Naive B cell (primary cell): ENCODE measurements at regions not wholly inside any gene's neighbourhood (a gene's known extent, or its start where the extent isn't known, plus 50 kb on each side); places are given as distances from the start of the nearest gene placed in this dataset.

Experiments used
- ATAC-seq, 2 donors: fragments of 150-1000 bp; cut with Tn5 transposase; 2 replicates each; pipeline ENCODE4 v1.10.0; 2021; ENCODE audit warnings: low read depth in 2 of 2, mild to moderate bottlenecking in 2 of 2, moderate library complexity in 2 of 2
- DNase-seq: peaks from one replicate; pipeline ENCODE4 v3.0.0; 2022
- H3K27ac Mint-ChIP-seq, 6 donors: one replicate each; pipeline ENCODE4 v1.8.0; 2020 to 2022; ENCODE audit warnings: mild to moderate bottlenecking in 6 of 6, mixed read lengths in 6 of 6, moderate library complexity in 5 of 6, inconsistent platforms in 2 of 6
- H3K27me3 Mint-ChIP-seq, 3 donors: one replicate each; pipeline ENCODE4 v1.8.0; 2021 to 2022; ENCODE audit warnings: mixed read lengths in 3 of 3, mild to moderate bottlenecking in 1 of 3
- H3K36me3 Mint-ChIP-seq, 2 donors: one replicate each; pipeline ENCODE4 v1.8.0; 2020 to 2022; ENCODE audit warnings: mixed read lengths in 2 of 2, inconsistent platforms in 1 of 2, mild to moderate bottlenecking in 1 of 2
- H3K4me1 Mint-ChIP-seq, 3 donors: one replicate each; pipeline ENCODE4 v1.8.0; 2020 to 2022; ENCODE audit warnings: mixed read lengths in 3 of 3, inconsistent platforms in 1 of 3, mild to moderate bottlenecking in 1 of 3, moderate library complexity in 1 of 3
- H3K4me3 Mint-ChIP-seq, 8 donors: one replicate each; pipeline ENCODE4 v1.8.0; 2020 to 2022; ENCODE audit warnings: mild to moderate bottlenecking in 8 of 8, mixed read lengths in 8 of 8, moderate library complexity in 8 of 8, inconsistent platforms in 2 of 8
- H3K9me3 Mint-ChIP-seq, 7 donors: one replicate each; pipeline ENCODE4 v1.8.0; 2020 to 2022; ENCODE audit warnings: mixed read lengths in 7 of 7, mild to moderate bottlenecking in 5 of 7, inconsistent platforms in 2 of 7, moderate library complexity in 1 of 7

DNA sequence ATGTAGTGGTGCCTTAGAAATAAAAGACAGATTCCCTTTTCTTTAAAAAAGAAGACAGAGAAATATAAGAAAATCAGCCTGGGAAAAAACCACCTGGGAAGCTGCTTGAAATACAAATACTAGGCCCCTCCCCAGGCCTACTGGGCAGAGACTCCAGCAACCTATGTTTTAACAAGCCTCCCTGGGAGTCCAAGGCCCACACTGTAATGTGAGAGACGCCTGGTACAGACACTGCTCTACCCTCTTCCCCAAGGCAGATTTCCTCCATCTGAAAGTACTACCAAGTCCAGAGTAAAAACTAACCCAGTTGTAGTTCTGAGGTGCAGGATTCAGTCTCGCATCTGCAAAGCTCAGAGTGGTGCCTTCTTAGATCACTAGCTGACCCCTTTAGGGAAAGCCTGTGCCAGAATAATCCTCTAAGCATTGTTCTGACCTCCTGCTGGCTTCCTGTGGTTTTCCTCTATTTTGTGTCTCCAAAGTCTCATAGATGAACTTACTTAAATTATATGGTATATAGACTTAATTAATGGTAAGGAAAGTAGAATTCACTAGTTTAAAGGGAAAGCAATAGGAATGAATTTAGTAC lies 270.2 kb upstream of the SLC35B3 start:
- ATAC-seq, result no peak
- Mint-ChIP-seq H3K27ac (no peak overlapping the region), H3K27me3 (no peaks in the 10 kb centered on the region), H3K4me1 (no peaks in the 10 kb centered on the region), H3K9me3 (peaks cover 0 to 6% (median 0%) of the 10 kb centered on the region in 7 donors), H3K4me3 (no peak overlapping the region), H3K36me3 (no peaks in the 10 kb centered on the region)
- no peak for DNase-seq

DNA sequence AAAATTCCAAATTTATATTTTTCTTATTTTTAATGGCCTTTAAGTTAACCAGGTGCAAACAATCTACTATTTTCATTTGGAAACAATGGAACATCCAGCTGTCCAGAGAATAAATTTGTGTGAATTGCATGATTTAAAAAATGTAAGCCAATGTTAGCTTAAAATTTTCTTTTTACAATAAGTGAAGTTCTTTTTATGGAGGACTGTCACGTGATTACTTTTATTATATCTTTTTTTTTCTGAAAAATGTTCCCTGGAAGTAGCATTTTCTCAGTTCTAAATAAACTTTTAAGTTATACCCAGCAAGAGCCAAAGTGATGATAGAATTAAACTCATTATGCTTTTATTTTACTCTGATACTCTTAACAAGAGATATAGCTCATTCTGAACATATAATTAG lies 267.7 kb upstream of the SLC35B3 start:
- Mint-ChIP-seq H3K27me3 (no peaks in the 10 kb centered on the region), H3K9me3 (peaks cover 0 to 6% (median 0%) of the 10 kb centered on the region in 7 donors), H3K4me3 (no peak overlapping the region), H3K4me1 (no peaks in the 10 kb centered on the region), H3K27ac (no peak overlapping the region), H3K36me3 (no peaks in the 10 kb centered on the region)
- ATAC-seq, result no peak
- no peak for DNase-seq

DNA sequence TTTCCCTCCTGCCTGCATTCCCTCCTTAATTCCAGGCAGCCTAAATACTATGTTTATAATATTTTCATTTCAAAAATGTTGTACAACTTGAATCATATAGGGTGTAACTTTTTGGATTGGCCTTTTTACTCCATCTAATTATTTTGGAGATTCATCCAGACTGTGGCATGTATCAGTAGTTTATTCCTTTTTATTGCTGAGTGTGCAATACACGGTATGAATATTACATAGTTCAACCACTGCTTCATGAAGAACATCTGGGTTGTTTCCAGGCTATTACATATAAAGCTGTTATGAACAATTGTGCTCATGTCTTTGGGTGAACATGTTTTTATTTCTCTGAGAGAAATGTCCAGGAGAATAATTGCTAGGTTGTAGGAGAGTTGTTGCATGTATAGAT lies 253.5 kb upstream of the SLC35B3 start:
- no peak for ATAC-seq
- Mint-ChIP-seq H3K4me3 (no peak overlapping the region), H3K4me1 (peaks cover 9 to 19% (median 10%) of the 10 kb centered on the region in 3 donors)

DNA sequence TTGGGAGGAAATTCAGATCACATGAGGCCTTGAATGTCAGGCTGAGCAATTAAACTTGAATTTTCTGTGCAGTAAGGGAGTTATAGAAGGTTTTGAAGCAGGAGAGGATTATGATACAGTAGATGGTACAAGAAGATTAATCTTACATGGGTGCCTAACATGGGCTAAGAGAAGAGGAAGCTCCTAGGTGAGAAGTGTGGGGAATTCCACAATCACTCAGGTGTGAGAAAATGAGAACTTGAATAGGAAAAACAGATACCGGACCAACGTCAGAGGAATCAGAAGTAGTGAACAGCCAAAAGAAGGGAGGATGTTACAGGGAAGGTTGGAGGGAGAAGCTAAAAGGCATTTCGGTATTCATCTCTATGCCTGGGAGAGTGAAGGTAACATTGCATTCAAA lies 250.7 kb upstream of the SLC35B3 start:
- peak; percentile 5 for DNase-seq
- peaks cover 9 to 26% (median 15%) of the 10 kb centered on the region in 3 donors for H3K4me1 Mint-ChIP-seq
- peak overlapping the region in 3 of 8 donors; percentile 17 to 79 (median 53) for H3K4me3 Mint-ChIP-seq
- peaks cover 0 to 6% (median 2%) of the 10 kb centered on the region in 7 donors for H3K9me3 Mint-ChIP-seq
- peak; percentile 41 to 80 for ATAC-seq
- H3K36me3 Mint-ChIP-seq, result no peaks in the 10 kb centered on the region
- H3K27ac Mint-ChIP-seq, result peak overlapping the region in 3 of 6 donors; percentile 42 to 84 (median 47)
- peaks cover 0 to 5% (median 0%) of the 10 kb centered on the region in 3 donors for H3K27me3 Mint-ChIP-seq

More for the DNA sequence above, 253.5 kb upstream of the SLC35B3 start:
- peaks cover 5 to 31% (median 17%) of the 10 kb centered on the region in 7 donors for H3K9me3 Mint-ChIP-seq
- H3K27ac Mint-ChIP-seq, result peak overlapping the region in 2 of 6 donors; percentile 30 to 63
- peaks cover 0 to 9% (median 8%) of the 10 kb centered on the region in 3 donors for H3K27me3 Mint-ChIP-seq
- DNase-seq, result no peak
- peaks cover 5 to 17% of the 10 kb centered on the region in 2 donors for H3K36me3 Mint-ChIP-seq

DNA sequence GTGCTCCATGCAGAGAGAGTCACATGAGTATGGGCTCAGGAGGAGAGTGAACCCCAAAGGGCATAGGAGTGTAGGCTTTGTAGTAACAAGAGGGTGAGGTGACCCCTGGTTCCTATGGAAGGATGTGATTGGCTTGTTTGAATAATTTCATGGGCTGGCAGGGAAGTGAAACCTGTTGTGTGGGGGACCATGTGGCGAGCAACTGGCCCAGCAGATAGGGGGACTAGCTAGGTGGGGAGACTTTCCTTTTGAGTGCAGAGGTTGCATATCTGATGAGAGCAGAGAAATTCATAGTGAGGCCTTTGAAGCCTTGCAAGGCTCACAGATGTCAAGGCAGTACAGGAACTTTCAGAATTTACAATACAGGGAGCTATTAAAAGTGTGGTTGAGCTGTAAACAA lies 247.9 kb upstream of the SLC35B3 start:
- ATAC-seq (no peak), DNase-seq (no peak)
- Mint-ChIP-seq H3K27me3 (no peaks in the 10 kb centered on the region), H3K27ac (peak overlapping the region in 2 of 6 donors; percentile 3 to 5), H3K4me1 (peaks cover 9 to 26% (median 15%) of the 10 kb centered on the region in 3 donors), H3K36me3 (no peaks in the 10 kb centered on the region), H3K9me3 (peaks cover 0 to 9% (median 0%) of the 10 kb centered on the region in 7 donors), H3K4me3 (no peak overlapping the region)

DNA sequence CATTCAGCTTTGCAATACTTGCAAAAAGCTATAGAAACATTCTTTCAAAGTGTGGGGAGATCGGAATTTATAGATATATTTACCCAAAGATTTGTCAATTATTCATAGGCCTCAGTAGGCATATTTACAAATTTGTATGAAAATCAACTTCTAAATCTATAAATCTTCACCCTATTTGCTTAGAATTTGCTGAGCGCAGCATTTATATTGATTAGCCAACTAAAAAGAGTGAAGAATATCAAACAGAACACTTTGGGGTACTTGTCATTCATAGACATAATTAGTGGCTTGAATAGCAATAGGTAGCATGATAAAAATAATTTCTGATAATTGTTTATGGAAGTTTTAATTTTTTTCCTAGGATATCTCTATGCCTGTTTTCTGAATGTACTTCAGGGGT lies 244.5 kb upstream of the SLC35B3 start:
- ATAC-seq (no peak), DNase-seq (no peak)
- no peaks in the 10 kb centered on the region for H3K36me3 Mint-ChIP-seq
- H3K27me3 Mint-ChIP-seq, result peaks cover 0 to 5% (median 0%) of the 10 kb centered on the region in 3 donors
- no peak overlapping the region for H3K27ac Mint-ChIP-seq
- H3K4me1 Mint-ChIP-seq, result peaks cover 0 to 20% (median 6%) of the 10 kb centered on the region in 3 donors
- peaks cover 0 to 9% (median 0%) of the 10 kb centered on the region in 7 donors for H3K9me3 Mint-ChIP-seq
- peak overlapping the region in 1 of 8 donors; percentile 20 for H3K4me3 Mint-ChIP-seq

DNA sequence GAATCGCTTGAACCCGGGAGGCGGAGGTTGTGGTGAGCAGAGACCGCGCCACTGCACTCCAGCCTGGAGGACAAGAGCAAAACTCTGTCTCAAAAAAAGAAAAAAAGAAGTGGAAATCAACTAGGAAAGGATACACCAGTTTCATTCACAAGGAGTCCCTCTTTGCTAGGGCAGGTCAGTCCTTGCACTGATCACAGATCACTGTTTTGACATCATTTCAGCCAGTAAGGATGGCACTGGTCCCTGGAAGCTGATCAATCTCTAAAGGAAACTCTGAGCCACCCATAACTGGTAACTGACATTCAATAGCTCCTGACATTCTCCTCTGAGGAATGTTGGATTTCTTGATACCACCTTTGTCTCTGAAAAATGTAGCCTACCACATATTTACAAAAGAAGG lies 243.1 kb upstream of the SLC35B3 start:
- Mint-ChIP-seq H3K27ac (no peak overlapping the region), H3K4me3 (no peak overlapping the region), H3K27me3 (peaks cover 0 to 5% (median 0%) of the 10 kb centered on the region in 3 donors), H3K36me3 (no peaks in the 10 kb centered on the region), H3K4me1 (peaks cover 8 to 28% (median 14%) of the 10 kb centered on the region in 3 donors), H3K9me3 (peaks cover 0 to 9% (median 0%) of the 10 kb centered on the region in 7 donors)
- DNase-seq (no peak), ATAC-seq (no peak)

DNA sequence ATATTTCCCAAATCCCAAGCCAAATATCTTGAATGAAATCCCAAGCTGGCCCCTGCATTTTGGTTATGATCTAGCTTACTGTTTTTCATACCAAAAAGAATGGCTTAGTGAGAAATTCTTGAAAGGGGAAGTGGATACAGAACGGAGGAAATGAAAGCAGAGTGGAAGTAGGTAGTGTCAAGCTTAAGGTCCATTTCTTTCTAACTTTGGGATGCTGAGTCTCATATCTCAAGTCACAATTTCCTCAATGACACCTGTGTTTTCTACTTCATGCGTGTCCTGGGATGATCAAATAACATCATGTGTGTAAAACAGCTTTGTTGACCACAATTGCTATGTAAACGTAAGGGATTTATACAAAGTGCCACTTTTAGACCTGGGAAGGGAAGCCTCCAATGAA lies 238.8 kb upstream of the SLC35B3 start:
- no peak overlapping the region for H3K4me3 Mint-ChIP-seq
- peak; percentile 26 for DNase-seq
- H3K4me1 Mint-ChIP-seq, result peaks cover 8 to 26% (median 9%) of the 10 kb centered on the region in 3 donors
- peaks cover 0 to 1% (median 0%) of the 10 kb centered on the region in 7 donors for H3K9me3 Mint-ChIP-seq
- peak overlapping the region in 2 of 6 donors; percentile 54 to 75 for H3K27ac Mint-ChIP-seq
- H3K27me3 Mint-ChIP-seq, result peaks cover 0 to 5% (median 0%) of the 10 kb centered on the region in 3 donors
- ATAC-seq, result peak; percentile 67 to 86
- no peaks in the 10 kb centered on the region for H3K36me3 Mint-ChIP-seq

DNA sequence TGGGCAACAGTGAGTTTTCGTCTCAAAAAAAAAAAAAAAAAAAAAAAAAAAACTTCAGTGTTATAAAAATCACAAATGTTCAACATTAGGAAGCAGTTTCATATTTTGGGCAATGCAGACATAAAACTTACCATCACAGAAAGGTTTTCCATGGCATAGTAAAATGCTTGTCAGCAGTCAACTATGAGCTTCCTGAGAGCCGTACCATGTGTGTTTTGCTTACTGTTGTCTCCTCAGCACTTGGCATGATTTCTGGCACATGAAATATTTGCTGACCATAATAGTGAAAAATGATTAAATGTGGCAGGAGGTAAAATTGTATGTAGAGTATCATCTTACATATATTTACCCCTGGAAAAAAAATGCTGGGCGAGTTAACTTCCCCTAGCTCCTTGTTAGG lies 237.5 kb upstream of the SLC35B3 start:
- H3K27ac Mint-ChIP-seq, result peak overlapping the region in 1 of 6 donors; percentile 67
- ATAC-seq (no peak), DNase-seq (no peak)
- H3K4me3 Mint-ChIP-seq, result no peak overlapping the region
- H3K36me3 Mint-ChIP-seq, result no peaks in the 10 kb centered on the region
- H3K9me3 Mint-ChIP-seq, result peaks cover 0 to 3% (median 0%) of the 10 kb centered on the region in 7 donors
- peaks cover 8 to 26% (median 9%) of the 10 kb centered on the region in 3 donors for H3K4me1 Mint-ChIP-seq
- H3K27me3 Mint-ChIP-seq, result peaks cover 0 to 3% (median 0%) of the 10 kb centered on the region in 3 donors

DNA sequence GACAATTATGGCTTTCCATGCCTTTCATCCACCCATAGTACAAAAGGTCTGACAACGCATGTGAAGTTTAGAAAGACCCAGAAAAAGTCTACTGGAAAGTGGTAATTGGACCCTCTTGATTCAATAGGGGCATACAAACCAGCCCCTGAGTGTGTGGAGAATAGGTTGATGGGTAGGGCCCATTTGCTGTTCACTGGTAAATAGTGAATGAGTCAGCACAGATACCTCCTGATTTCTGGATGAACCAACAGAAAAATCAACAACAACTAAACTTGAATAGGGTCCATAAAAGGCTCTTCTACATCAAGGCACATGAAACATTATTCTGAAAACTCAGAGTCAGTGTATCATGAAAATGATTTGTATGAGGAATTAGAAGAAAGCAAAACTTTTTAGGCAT lies 235.4 kb upstream of the SLC35B3 start:
- Mint-ChIP-seq H3K4me1 (peaks cover 8 to 26% (median 9%) of the 10 kb centered on the region in 3 donors), H3K9me3 (peaks cover 0 to 4% (median 0%) of the 10 kb centered on the region in 7 donors), H3K27me3 (no peaks in the 10 kb centered on the region), H3K36me3 (no peaks in the 10 kb centered on the region), H3K4me3 (no peak overlapping the region), H3K27ac (no peak overlapping the region)
- no peak for ATAC-seq
- no peak for DNase-seq

DNA sequence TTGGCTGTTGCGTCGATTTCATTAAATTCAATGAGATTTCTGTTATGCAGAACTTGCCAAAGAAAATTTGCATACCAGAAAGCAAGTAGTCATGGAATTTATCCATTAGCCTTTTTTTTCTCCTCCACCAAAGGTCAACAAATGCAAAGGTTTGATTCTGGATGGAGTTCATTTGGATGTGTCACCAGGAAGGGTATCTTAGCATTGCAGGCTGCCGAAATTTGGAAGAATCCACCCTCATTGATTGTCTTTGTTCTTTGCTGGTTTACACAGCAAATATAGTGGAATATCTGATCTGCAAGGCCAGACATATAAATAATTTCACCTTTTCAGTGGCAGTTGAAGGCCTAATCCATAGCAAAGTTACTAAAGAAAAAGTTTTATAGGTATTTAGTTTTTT lies 229.4 kb upstream of the SLC35B3 start:
- peaks cover 0 to 6% (median 0%) of the 10 kb centered on the region in 7 donors for H3K9me3 Mint-ChIP-seq
- no peaks in the 10 kb centered on the region for H3K4me1 Mint-ChIP-seq
- no peaks in the 10 kb centered on the region for H3K36me3 Mint-ChIP-seq
- no peak for ATAC-seq
- DNase-seq, result no peak
- no peak overlapping the region for H3K4me3 Mint-ChIP-seq
- peaks cover 0 to 5% (median 0%) of the 10 kb centered on the region in 3 donors for H3K27me3 Mint-ChIP-seq
- H3K27ac Mint-ChIP-seq, result no peak overlapping the region

DNA sequence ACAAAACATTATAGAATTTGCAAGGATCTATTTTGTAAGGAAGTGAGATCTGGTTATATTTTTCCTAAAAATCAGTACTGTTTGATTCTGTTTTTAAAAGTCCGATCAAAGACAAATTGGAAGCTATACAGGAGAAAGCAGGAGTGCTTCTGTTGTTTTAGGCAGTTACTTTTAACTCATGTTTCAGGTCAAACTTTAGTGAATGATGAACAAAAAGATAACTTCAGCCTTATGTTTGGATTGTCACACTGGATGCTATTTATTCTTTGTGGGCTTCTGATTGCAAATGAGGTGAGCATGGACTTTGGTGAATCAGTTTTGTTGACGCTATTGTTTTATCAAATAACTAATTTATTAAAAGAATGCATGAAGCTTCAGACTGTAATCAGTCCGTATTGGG lies 228.7 kb upstream of the SLC35B3 start:
- peaks cover 0 to 5% (median 0%) of the 10 kb centered on the region in 3 donors for H3K27me3 Mint-ChIP-seq
- DNase-seq, result no peak
- peaks cover 0 to 7% (median 0%) of the 10 kb centered on the region in 7 donors for H3K9me3 Mint-ChIP-seq
- no peak overlapping the region for H3K4me3 Mint-ChIP-seq
- no peak overlapping the region for H3K27ac Mint-ChIP-seq
- H3K4me1 Mint-ChIP-seq, result no peaks in the 10 kb centered on the region
- no peaks in the 10 kb centered on the region for H3K36me3 Mint-ChIP-seq
- no peak for ATAC-seq

DNA sequence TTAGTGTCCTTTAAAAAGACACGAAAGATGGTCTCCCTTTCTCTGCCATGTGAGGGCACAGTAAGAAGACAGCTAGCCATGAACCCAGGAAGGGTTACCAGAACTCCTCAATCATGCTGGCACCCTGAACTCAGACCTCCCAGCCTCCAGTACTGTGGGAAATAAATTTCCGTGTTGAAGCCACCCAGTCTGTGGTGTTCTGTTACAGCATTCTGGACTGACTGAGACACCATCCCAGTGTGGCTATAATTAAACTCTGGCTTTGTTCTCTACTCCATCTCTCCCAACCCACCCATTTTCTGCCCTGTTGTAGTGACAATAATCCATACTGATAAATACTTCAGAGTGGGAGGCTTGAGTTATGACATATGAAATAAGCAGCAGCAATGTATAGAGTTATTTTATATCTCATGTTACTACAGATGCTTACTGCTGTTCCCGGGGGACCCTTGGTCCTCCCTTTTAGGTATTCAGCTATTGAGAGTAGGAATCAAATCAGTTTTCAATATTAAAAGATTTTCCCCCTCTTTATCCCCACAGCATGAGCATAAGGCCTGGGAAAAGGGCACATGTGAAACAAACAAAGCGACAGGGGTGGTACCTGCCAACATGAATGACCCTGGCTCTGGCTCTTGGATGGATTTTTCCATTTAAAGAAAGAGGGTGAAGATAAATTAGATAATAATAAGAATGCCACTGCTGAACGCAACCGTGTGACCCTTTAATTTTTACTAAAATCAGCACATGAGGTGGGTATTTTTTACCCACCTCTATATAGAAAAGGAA lies 224.3 kb upstream of the SLC35B3 start:
- ATAC-seq (no peak), DNase-seq (no peak)
- Mint-ChIP-seq H3K27me3 (peaks cover 0 to 12% (median 0%) of the 10 kb centered on the region in 3 donors), H3K36me3 (no peaks in the 10 kb centered on the region), H3K27ac (no peak overlapping the region), H3K4me3 (no peak overlapping the region), H3K9me3 (peaks cover 0 to 7% (median 0%) of the 10 kb centered on the region in 7 donors), H3K4me1 (no peaks in the 10 kb centered on the region)

DNA sequence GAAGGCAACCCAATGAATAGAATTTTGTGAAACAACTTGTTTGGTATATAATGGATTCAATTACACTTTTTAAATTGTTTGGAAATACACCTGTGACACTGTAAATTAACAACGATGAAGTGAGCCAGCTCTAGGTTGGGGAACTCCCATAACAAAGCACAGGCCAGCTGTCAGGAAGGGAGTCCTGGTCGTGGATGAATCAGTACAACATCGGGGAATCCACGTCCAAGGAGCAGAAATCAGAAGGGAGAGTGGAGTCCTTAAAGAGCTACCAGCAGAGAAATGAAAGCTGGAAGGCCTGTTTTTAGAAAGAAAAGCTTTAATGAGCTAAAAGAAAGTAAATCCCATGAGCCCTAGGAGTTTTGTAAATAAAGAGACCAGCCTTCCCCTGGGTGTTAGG lies 223.1 kb upstream of the SLC35B3 start:
- no peak overlapping the region for H3K27ac Mint-ChIP-seq
- peaks cover 0 to 12% (median 0%) of the 10 kb centered on the region in 3 donors for H3K27me3 Mint-ChIP-seq
- H3K4me1 Mint-ChIP-seq, result no peaks in the 10 kb centered on the region
- no peak overlapping the region for H3K4me3 Mint-ChIP-seq
- DNase-seq (no peak), ATAC-seq (no peak)
- H3K36me3 Mint-ChIP-seq, result no peaks in the 10 kb centered on the region
- H3K9me3 Mint-ChIP-seq, result peaks cover 0 to 7% (median 0%) of the 10 kb centered on the region in 7 donors
